ES-I3 (cell line): ENCODE measurements at regions not wholly inside any gene's neighbourhood (a gene's known extent, or its start where the extent isn't known, plus 50 kb on each side); places are given as distances from the start of the nearest gene placed in this dataset.
"Not testable (repeated sequence)": the region's sequence is repeated elsewhere in the genome, so short reads cannot be mapped to it uniquely, and the experiment has no call there.

Experiments used
- H3K36me3 ChIP-seq: 2 replicates; pipeline ENCODE4 v1.6.1; 2013; ENCODE audit warnings: mild to moderate bottlenecking, low read length, control low read depth, moderate library complexity; ENCODE audit not compliant: insufficient read depth
- H3K4me1 ChIP-seq: 2 replicates; pipeline ENCODE4 v1.6.1; 2013; ENCODE audit warnings: mild to moderate bottlenecking, control low read depth, low read length; ENCODE audit not compliant: insufficient read depth
- H3K9ac ChIP-seq: 2 replicates; pipeline ENCODE4 v1.6.1; 2013; ENCODE audit warnings: low read depth, mild to moderate bottlenecking, low read length, moderate library complexity
- H3K9me3 ChIP-seq: 2 replicates; pipeline ENCODE4 v1.6.1; 2013; ENCODE audit warnings: mild to moderate bottlenecking, low read length, moderate library complexity; ENCODE audit not compliant: control insufficient read depth, insufficient read depth

- Histone ChIP-seq H3K4me1 (peaks cover 8% of the 10 kb centered on the region; the same call in 1 of the 2 replicates), H3K9me3 (no peaks in the 10 kb centered on the region), H3K9ac (no peak overlapping the region), H3K36me3 (no peaks in the 10 kb centered on the region)
Observed at GRCh38 chr13:55038230-55038629, 2009.6 kb downstream of the OLFM4 start.

- H3K9ac ChIP-seq, H3K36me3 ChIP-seq, H3K9me3 ChIP-seq, H3K4me1 ChIP-seq: not testable (repeated sequence)
Observed at GRCh38 chr13:55053891-55054550, 2025.4 kb downstream of the OLFM4 start.

- H3K36me3 ChIP-seq, H3K9ac ChIP-seq, H3K9me3 ChIP-seq, H3K4me1 ChIP-seq: not testable (repeated sequence)
Observed at GRCh38 chr13:55055666-55056065, 2027.1 kb downstream of the OLFM4 start.

GRCh38 chr13:55062662-55063061 lies 2034.0 kb downstream of the OLFM4 start:
- no peaks in the 10 kb centered on the region for H3K36me3 ChIP-seq
- peaks cover 5% of the 10 kb centered on the region; the same call in 1 of the 2 replicates for H3K4me1 ChIP-seq
- H3K9ac ChIP-seq, result no peak overlapping the region
- no peaks in the 10 kb centered on the region for H3K9me3 ChIP-seq

GRCh38 chr13:55067946-55068345 lies 2039.3 kb downstream of the OLFM4 start:
- Histone ChIP-seq H3K4me1 (peaks cover 5% of the 10 kb centered on the region; the same call in 1 of the 2 replicates), H3K9ac (no peak overlapping the region), H3K9me3 (no peaks in the 10 kb centered on the region), H3K36me3 (no peaks in the 10 kb centered on the region)

GRCh38 chr13:55069746-55070145 lies 2041.1 kb downstream of the OLFM4 start:
- no peaks in the 10 kb centered on the region for H3K36me3 ChIP-seq
- H3K9me3 ChIP-seq, result no peaks in the 10 kb centered on the region
- no peak overlapping the region for H3K9ac ChIP-seq
- H3K4me1 ChIP-seq, result peaks cover 5% of the 10 kb centered on the region; the same call in 1 of the 2 replicates

GRCh38 chr13:55073000-55073399 lies 2044.4 kb downstream of the OLFM4 start:
- Histone ChIP-seq H3K4me1 (no peaks in the 10 kb centered on the region), H3K36me3 (no peaks in the 10 kb centered on the region), H3K9ac (no peak overlapping the region), H3K9me3 (no peaks in the 10 kb centered on the region)

GRCh38 chr13:55084630-55085029 lies 2056.0 kb downstream of the OLFM4 start:
- peaks cover 4% of the 10 kb centered on the region; the same call in 1 of the 2 replicates for H3K4me1 ChIP-seq
- H3K9ac ChIP-seq, result no peak overlapping the region
- no peaks in the 10 kb centered on the region for H3K9me3 ChIP-seq
- no peaks in the 10 kb centered on the region for H3K36me3 ChIP-seq

- Histone ChIP-seq H3K9ac (no peak overlapping the region), H3K4me1 (peaks cover 4% of the 10 kb centered on the region; the same call in 1 of the 2 replicates), H3K9me3 (no peaks in the 10 kb centered on the region), H3K36me3 (no peaks in the 10 kb centered on the region)
Observed at GRCh38 chr13:55087085-55087484, 2053.6 kb upstream of the PRR20A start.

- Histone ChIP-seq H3K36me3 (no peaks in the 10 kb centered on the region), H3K4me1 (peaks cover 8% of the 10 kb centered on the region; the same call in 1 of the 2 replicates), H3K9me3 (no peaks in the 10 kb centered on the region), H3K9ac (no peak overlapping the region)
Observed at GRCh38 chr13:55090612-55091011, 2050.1 kb upstream of the PRR20A start.

GRCh38 chr13:55091172-55091571 lies 2049.5 kb upstream of the PRR20A start:
- no peaks in the 10 kb centered on the region for H3K9me3 ChIP-seq
- peaks cover 8% of the 10 kb centered on the region; the same call in 1 of the 2 replicates for H3K4me1 ChIP-seq
- H3K9ac ChIP-seq, result no peak overlapping the region
- H3K36me3 ChIP-seq, result no peaks in the 10 kb centered on the region

GRCh38 chr13:55106509-55106908 lies 2034.2 kb upstream of the PRR20A start:
- no peaks in the 10 kb centered on the region for H3K4me1 ChIP-seq

GRCh38 chr13:55120631-55121030 lies 2020.1 kb upstream of the PRR20A start:
- no peaks in the 10 kb centered on the region for H3K36me3 ChIP-seq
- H3K4me1 ChIP-seq, result no peaks in the 10 kb centered on the region
- H3K9ac ChIP-seq, result no peak overlapping the region
- H3K9me3 ChIP-seq, result no peaks in the 10 kb centered on the region

More at GRCh38 chr13:55106509-55106908, 2034.2 kb upstream of the PRR20A start:
- H3K9ac ChIP-seq, result no peak overlapping the region
- no peaks in the 10 kb centered on the region for H3K9me3 ChIP-seq
- no peaks in the 10 kb centered on the region for H3K36me3 ChIP-seq

GRCh38 chr13:55155046-55155445 lies 1985.7 kb upstream of the PRR20A start:
- Histone ChIP-seq H3K9me3 (no peaks in the 10 kb centered on the region; the same call in 1 of the 2 replicates), H3K9ac (no peak overlapping the region), H3K4me1 (no peaks in the 10 kb centered on the region), H3K36me3 (no peaks in the 10 kb centered on the region)

- Histone ChIP-seq H3K9ac (no peak overlapping the region), H3K9me3 (no peaks in the 10 kb centered on the region; the same call in 1 of the 2 replicates), H3K36me3 (no peaks in the 10 kb centered on the region), H3K4me1 (0 out of 2 replicates have a peak, but pooled peaks cover 4% of the 10 kb centered on the region)
Observed at GRCh38 chr13:55159765-55160164, 1981.0 kb upstream of the PRR20A start.
